H1 (cell line): ENCODE measurements at regions not wholly inside any gene's neighbourhood (a gene's known extent, or its start where the extent isn't known, plus 50 kb on each side); places are given as distances from the start of the nearest gene placed in this dataset.

Experiments
- HDAC2 ChIP-seq, 2 experiments: fragments of 300-600 bp in 1 of 2; sonication (generic) in 1 of 2; IDR thresholded peaks; 2 replicates each; pipeline ENCODE4 v1.6.1; 2011 to 2012; ENCODE audit warnings: low read depth in 2 of 2, low read length in 2 of 2, mild to moderate bottlenecking in 2 of 2, moderate library complexity in 2 of 2, borderline replicate concordance in 1 of 2, inconsistent platforms in 1 of 2
- TBP ChIP-seq: IDR thresholded peaks from 2 replicates; pipeline ENCODE4 v1.6.1; 2011; ENCODE audit warnings: low read depth, low read length, improper control_type of control experiment

- no peak for TF ChIP-seq TBP
- no peak for TF ChIP-seq HDAC2 (IDR thresholded peaks at IDR 0.05; ENCODE audit: borderline replicate concordance in 1 of 2, low read depth in 2 of 2, low read length in 2 of 2)
Observed at GRCh38 chr7:17663061-17663675, 277.1 kb downstream of the SNX13 start.
